Neural cell (in vitro differentiated cells): ENCODE measurements at regions not wholly inside any gene's neighbourhood (a gene's known extent, or its start where the extent isn't known, plus 50 kb on each side); places are given as distances from the start of the nearest gene placed in this dataset.

ENCODE experiments used
- H2AFZ ChIP-seq: fragments of 200-600, 300-800 bp; sonication (generic), shearing (Covaris generic); 2 replicates; pipeline ENCODE4 v1.6.0; 2014; ENCODE audit warnings: low read depth, mild to moderate bottlenecking, antibody characterized with exemption, low read length, moderate library complexity
- H3F3A ChIP-seq: fragments of 200-600 bp; shearing (Covaris generic); 2 replicates; pipeline ENCODE4 v1.6.1; 2016; ENCODE audit warnings: mild to moderate bottlenecking, moderate library complexity, mixed read lengths, antibody characterized with exemption, low read length; ENCODE audit not compliant: insufficient read depth, poor library complexity, severe bottlenecking
- H3K27ac ChIP-seq: fragments of 200-600, 300-800 bp; sonication (generic), shearing (Covaris generic); 2 replicates; pipeline ENCODE4 v1.5.1; 2014; ENCODE audit warnings: mild to moderate bottlenecking, low read length, moderate library complexity
- H3K27me3 ChIP-seq: fragments of 300-800, 200-600 bp; sonication (generic), shearing (Covaris generic); 2 replicates; pipeline ENCODE4 v1.6.0; 2014; ENCODE audit warnings: mild to moderate bottlenecking, low read depth, low read length, moderate library complexity; ENCODE audit not compliant: insufficient read depth
- H3K36me3 ChIP-seq: fragments of 300-800, 200-600 bp; sonication (generic), shearing (Covaris generic); 2 replicates; pipeline ENCODE4 v1.5.1; 2014; ENCODE audit warnings: mild to moderate bottlenecking, antibody characterized with exemption, low read length, moderate library complexity; ENCODE audit not compliant: insufficient read depth
- H3K4me2 ChIP-seq: fragments of 300-800, 200-600 bp; sonication (generic), shearing (Covaris generic); 2 replicates; pipeline ENCODE4 v1.6.0; 2014; ENCODE audit warnings: mild to moderate bottlenecking, low read length
- H3K4me3 ChIP-seq: fragments of 300-800, 200-600 bp; sonication (generic), shearing (Covaris generic); 2 replicates; pipeline ENCODE4 v1.5.1; 2014; ENCODE audit warnings: mild to moderate bottlenecking, low read length, moderate library complexity
- H3K79me2 ChIP-seq: fragments of 200-600 bp; shearing (Covaris generic); replicated peaks from 2 replicates; pipeline ENCODE4 v1.6.0; 2014; ENCODE audit warnings: mild to moderate bottlenecking, low read length, moderate library complexity; ENCODE audit not compliant: insufficient read depth
- H3K9ac ChIP-seq: fragments of 300-800, 200-600 bp; sonication (generic), shearing (Covaris generic); 2 replicates; pipeline ENCODE4 v1.6.1; 2016; ENCODE audit warnings: mild to moderate bottlenecking, low read length, mixed read lengths
- H3K9me2 ChIP-seq: fragments of 200-600 bp; shearing (Covaris generic); 2 replicates; pipeline ENCODE4 v1.6.1; 2016; ENCODE audit warnings: mild to moderate bottlenecking, low read length, mixed read lengths; ENCODE audit not compliant: insufficient read depth
- H3K9me3 ChIP-seq: fragments of 200-600, 300-800 bp; sonication (generic), shearing (Covaris generic); 2 replicates; pipeline ENCODE4 v1.6.1; 2016; ENCODE audit warnings: mild to moderate bottlenecking, mixed run types, low read length, moderate library complexity, mixed read lengths
- H4K20me1 ChIP-seq: fragments of 200-600 bp; shearing (Covaris generic); 2 replicates; pipeline ENCODE4 v1.6.1; 2016; ENCODE audit warnings: mild to moderate bottlenecking, mixed run types; ENCODE audit not compliant: insufficient read depth
- EP300 ChIP-seq: fragments of 450-650 bp; conservative IDR thresholded peaks from 2 replicates; pipeline ENCODE4 v1.6.1; 2014; ENCODE audit warnings: antibody characterized with exemption, mild to moderate bottlenecking, moderate library complexity; ENCODE audit not compliant: poor library complexity, severe bottlenecking
- EZH2 ChIP-seq: fragments of 200-600, 300-800 bp; shearing (Covaris generic), sonication (generic); IDR thresholded peaks from 2 replicates; pipeline ENCODE4 v1.6.1; 2014; ENCODE audit warnings: antibody characterized with exemption, low read length, borderline replicate concordance, mild to moderate bottlenecking; ENCODE audit not compliant: insufficient read depth, poor library complexity, severe bottlenecking
- MXI1 ChIP-seq: fragments of 450-650 bp; conservative IDR thresholded peaks from 2 replicates; pipeline ENCODE4 v1.6.1; 2014; ENCODE audit warnings: antibody characterized with exemption, mild to moderate bottlenecking; ENCODE audit not compliant: poor library complexity, severe bottlenecking
- POLR2AphosphoS5 ChIP-seq: IDR thresholded peaks from 2 replicates; pipeline ENCODE4 v1.6.1; 2012
- RAD21 ChIP-seq: fragments of 450-650 bp; conservative IDR thresholded peaks from 2 replicates; pipeline ENCODE4 v1.6.1; 2014; ENCODE audit warnings: antibody characterized with exemption, mild to moderate bottlenecking, moderate library complexity
- SMC3 ChIP-seq: fragments of 450-650 bp; conservative IDR thresholded peaks from 2 replicates; pipeline ENCODE4 v1.6.1; 2014; ENCODE audit warnings: antibody characterized with exemption, mild to moderate bottlenecking, moderate library complexity; ENCODE audit not compliant: poor library complexity
- TAF1 ChIP-seq: IDR thresholded peaks from 2 replicates; pipeline ENCODE4 v1.6.1; 2012; ENCODE audit warnings: low read depth
- TF ChIP-seq, protein P1 (sequence below): fragments of 450-650 bp; IDR thresholded peaks from 2 replicates; pipeline ENCODE4 v1.5.1; 2014; ENCODE audit warnings: antibody characterized with exemption, mild to moderate bottlenecking, moderate library complexity; ENCODE audit not compliant: poor library complexity, severe bottlenecking
- TF ChIP-seq, protein P2 (sequence below): IDR thresholded peaks from 2 replicates; pipeline ENCODE4 v1.6.1; 2012; ENCODE audit warnings: borderline replicate concordance

DNA sequence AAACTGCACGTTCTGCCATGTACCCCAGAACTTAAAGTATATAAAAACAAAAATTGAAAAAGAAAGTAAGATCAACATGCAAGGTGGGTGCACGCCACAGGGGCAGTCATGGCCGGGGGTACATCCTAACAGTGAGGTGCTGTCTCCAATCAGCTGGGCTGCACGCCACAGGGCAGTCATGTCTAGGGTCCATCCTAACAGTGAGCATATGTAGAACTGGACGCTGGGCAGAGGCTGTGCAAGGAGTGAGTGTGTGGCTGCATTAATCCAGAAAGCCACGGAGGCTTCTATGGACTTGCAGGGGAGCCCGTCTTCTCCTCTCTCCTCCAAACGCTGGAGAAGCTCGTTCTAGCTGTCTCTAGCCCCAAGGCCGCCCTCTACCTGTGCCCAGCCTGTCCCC lies 1105.0 kb downstream of the BRD1 start:
- H3K9ac ChIP-seq: no peak overlapping the region
- peaks cover 3% of the 10 kb centered on the region for H3K9me3 ChIP-seq
- H3K9me2 ChIP-seq: no peaks in the 10 kb centered on the region
- H3K4me3 ChIP-seq: no peak overlapping the region
- H3K79me2 ChIP-seq: no peaks in the 10 kb centered on the region
- H4K20me1 ChIP-seq: no peaks in the 10 kb centered on the region
- no peak overlapping the region for H2AFZ ChIP-seq
- H3K36me3 ChIP-seq: no peaks in the 10 kb centered on the region
- no peak for TF ChIP-seq SMC3
- no peak for TF ChIP-seq MXI1
- no peak for TF ChIP-seq EP300
- TF ChIP-seq POLR2AphosphoS5: no peak
- no peak for TF ChIP-seq RAD21
- H3K4me2 ChIP-seq: no peak overlapping the region
- no peaks in the 10 kb centered on the region for H3F3A ChIP-seq
- no peaks in the 10 kb centered on the region for H3K27me3 ChIP-seq
- H3K27ac ChIP-seq: no peak overlapping the region

DNA sequence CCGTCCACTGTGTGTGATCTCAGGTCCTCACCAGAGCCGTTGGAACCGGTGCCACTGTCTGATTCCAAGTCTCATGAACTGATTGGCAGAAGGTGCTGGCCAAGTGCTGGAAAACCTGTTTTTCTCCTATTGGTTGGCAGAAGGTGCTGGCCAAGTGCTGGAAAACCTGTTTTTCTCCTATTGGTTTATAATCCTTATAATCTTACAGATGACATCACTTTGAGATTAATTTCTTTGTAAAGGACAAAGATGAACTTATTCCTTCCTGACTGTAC lies 1106.3 kb downstream of the BRD1 start:
- H3K36me3 ChIP-seq: no peaks in the 10 kb centered on the region
- H2AFZ ChIP-seq: no peak overlapping the region
- H3K4me2 ChIP-seq: no peak overlapping the region
- H3K79me2 ChIP-seq: no peaks in the 10 kb centered on the region
- H3K4me3 ChIP-seq: no peak overlapping the region
- no peak overlapping the region for H3K9ac ChIP-seq
- no peak overlapping the region for H3K27ac ChIP-seq
- H3K9me3 ChIP-seq: no peaks in the 10 kb centered on the region
- TF ChIP-seq RAD21: no peak
- TF ChIP-seq EP300: no peak
- no peak for TF ChIP-seq SMC3
- TF ChIP-seq, protein P1, sequence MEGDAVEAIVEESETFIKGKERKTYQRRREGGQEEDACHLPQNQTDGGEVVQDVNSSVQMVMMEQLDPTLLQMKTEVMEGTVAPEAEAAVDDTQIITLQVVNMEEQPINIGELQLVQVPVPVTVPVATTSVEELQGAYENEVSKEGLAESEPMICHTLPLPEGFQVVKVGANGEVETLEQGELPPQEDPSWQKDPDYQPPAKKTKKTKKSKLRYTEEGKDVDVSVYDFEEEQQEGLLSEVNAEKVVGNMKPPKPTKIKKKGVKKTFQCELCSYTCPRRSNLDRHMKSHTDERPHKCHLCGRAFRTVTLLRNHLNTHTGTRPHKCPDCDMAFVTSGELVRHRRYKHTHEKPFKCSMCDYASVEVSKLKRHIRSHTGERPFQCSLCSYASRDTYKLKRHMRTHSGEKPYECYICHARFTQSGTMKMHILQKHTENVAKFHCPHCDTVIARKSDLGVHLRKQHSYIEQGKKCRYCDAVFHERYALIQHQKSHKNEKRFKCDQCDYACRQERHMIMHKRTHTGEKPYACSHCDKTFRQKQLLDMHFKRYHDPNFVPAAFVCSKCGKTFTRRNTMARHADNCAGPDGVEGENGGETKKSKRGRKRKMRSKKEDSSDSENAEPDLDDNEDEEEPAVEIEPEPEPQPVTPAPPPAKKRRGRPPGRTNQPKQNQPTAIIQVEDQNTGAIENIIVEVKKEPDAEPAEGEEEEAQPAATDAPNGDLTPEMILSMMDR: no peak
- no peak for TF ChIP-seq MXI1
- TF ChIP-seq EZH2: no peak
- no peak for TF ChIP-seq POLR2AphosphoS5
- no peak for TF ChIP-seq TAF1
- TF ChIP-seq, protein P2, sequence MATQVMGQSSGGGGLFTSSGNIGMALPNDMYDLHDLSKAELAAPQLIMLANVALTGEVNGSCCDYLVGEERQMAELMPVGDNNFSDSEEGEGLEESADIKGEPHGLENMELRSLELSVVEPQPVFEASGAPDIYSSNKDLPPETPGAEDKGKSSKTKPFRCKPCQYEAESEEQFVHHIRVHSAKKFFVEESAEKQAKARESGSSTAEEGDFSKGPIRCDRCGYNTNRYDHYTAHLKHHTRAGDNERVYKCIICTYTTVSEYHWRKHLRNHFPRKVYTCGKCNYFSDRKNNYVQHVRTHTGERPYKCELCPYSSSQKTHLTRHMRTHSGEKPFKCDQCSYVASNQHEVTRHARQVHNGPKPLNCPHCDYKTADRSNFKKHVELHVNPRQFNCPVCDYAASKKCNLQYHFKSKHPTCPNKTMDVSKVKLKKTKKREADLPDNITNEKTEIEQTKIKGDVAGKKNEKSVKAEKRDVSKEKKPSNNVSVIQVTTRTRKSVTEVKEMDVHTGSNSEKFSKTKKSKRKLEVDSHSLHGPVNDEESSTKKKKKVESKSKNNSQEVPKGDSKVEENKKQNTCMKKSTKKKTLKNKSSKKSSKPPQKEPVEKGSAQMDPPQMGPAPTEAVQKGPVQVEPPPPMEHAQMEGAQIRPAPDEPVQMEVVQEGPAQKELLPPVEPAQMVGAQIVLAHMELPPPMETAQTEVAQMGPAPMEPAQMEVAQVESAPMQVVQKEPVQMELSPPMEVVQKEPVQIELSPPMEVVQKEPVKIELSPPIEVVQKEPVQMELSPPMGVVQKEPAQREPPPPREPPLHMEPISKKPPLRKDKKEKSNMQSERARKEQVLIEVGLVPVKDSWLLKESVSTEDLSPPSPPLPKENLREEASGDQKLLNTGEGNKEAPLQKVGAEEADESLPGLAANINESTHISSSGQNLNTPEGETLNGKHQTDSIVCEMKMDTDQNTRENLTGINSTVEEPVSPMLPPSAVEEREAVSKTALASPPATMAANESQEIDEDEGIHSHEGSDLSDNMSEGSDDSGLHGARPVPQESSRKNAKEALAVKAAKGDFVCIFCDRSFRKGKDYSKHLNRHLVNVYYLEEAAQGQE: no peak
- no peaks in the 10 kb centered on the region for H4K20me1 ChIP-seq
- H3K9me2 ChIP-seq: no peaks in the 10 kb centered on the region
- no peaks in the 10 kb centered on the region for H3F3A ChIP-seq
- no peaks in the 10 kb centered on the region for H3K27me3 ChIP-seq
